Activated B cell treated with CpG ODN at 0.5 μM for 24 hours (primary cell): ENCODE measurements at regions not wholly inside any gene's neighbourhood (a gene's known extent, or its start where the extent isn't known, plus 50 kb on each side); places are given as distances from the start of the nearest gene placed in this dataset.

ENCODE experiments used
- ATAC-seq: fragments of 200-7000 bp; cut with Tn5 transposase; one replicate; pipeline ENCODE4 v1.10.0; 2021; ENCODE audit warnings: low read depth, mild to moderate bottlenecking, moderate library complexity
- CTCF ChIA-PET: fragments of 350-600 bp; sonication (Branson Sonifier 250); formaldehyde crosslinking; loops from one replicate; lab custom pipeline; 2021; ENCODE audit warnings: antibody characterized with exemption; lab: Charles Lee
- POLR2A ChIA-PET: fragments of 350-600 bp; sonication (Branson Sonifier 250); formaldehyde crosslinking; loops from one replicate; lab custom pipeline; 2021; ENCODE audit warnings: antibody characterized with exemption; lab: Charles Lee
- DNase-seq: peaks from one replicate; pipeline ENCODE4 v3.0.0; 2022
- H3K27ac Mint-ChIP-seq: one replicate; pipeline ENCODE4 v1.8.0; 2020; ENCODE audit warnings: mixed read lengths
- H3K27me3 Mint-ChIP-seq: one replicate; pipeline ENCODE4 v1.8.0; 2021; ENCODE audit warnings: mixed read lengths
- H3K36me3 Mint-ChIP-seq: one replicate; pipeline ENCODE4 v1.8.0; 2021; ENCODE audit warnings: low read depth, mixed read lengths
- H3K4me1 Mint-ChIP-seq: one replicate; pipeline ENCODE4 v1.8.0; 2021; ENCODE audit warnings: mixed read lengths
- H3K4me3 Mint-ChIP-seq: one replicate; pipeline ENCODE4 v1.8.0; 2020; ENCODE audit warnings: mild to moderate bottlenecking, mixed read lengths
- H3K9me3 Mint-ChIP-seq: one replicate; pipeline ENCODE4 v1.8.0; 2020; ENCODE audit warnings: mixed read lengths
- CTCF ChIP-seq: fragments of 200-600 bp; IDR thresholded peaks from one replicate; pipeline ENCODE4 v1.8.0; 2022; ENCODE audit warnings: antibody characterized with exemption, mild to moderate bottlenecking
- intact Hi-C: fragments of 100-400 bp; cut with micrococcal nuclease; formaldehyde crosslinking; loops from one replicate; pipeline ENCODE4 v1.15.1; 2024

GRCh38 chr9:6703898-6704639 is 53.7 kb upstream of the KDM4C start:
- peak; percentile 84 for ATAC-seq
- POLR2A ChIA-PET = interaction anchor here (0.7 to 3.0 kb wide), 12 partner anchors 11 to 696 kb away, joined by 3 to 77 read pairs (median 9); partner anchors contain the start of gene KDM4C
- peak; percentile 71 for DNase-seq
- peak overlapping the region; percentile 93 for H3K4me3 Mint-ChIP-seq
- peaks cover 3% of the 10 kb centered on the region for H3K9me3 Mint-ChIP-seq
- no peaks in the 10 kb centered on the region for H3K27me3 Mint-ChIP-seq
- H3K36me3 Mint-ChIP-seq = peaks cover 3% of the 10 kb centered on the region
- CTCF ChIA-PET = interaction anchor here (0.7 kb wide), 1 partner anchor 50 kb away, joined by 3 read pairs; no protein-coding TSS in a partner anchor
- no peak for TF ChIP-seq CTCF
- intact Hi-C loops = loop anchor here (1.0 kb wide), 3 partner anchors 14 to 53 kb away; partner anchors contain the start of gene KDM4C
- peak overlapping the region; percentile 98 for H3K27ac Mint-ChIP-seq
- peaks cover 22% of the 10 kb centered on the region for H3K4me1 Mint-ChIP-seq

- peaks cover 20% of the 10 kb centered on the region for H3K4me1 Mint-ChIP-seq
- CTCF ChIA-PET = no interaction called here
- TF ChIP-seq CTCF = no peak
- ATAC-seq = no peak
- H3K4me3 Mint-ChIP-seq = peak overlapping the region; percentile 93
- H3K27ac Mint-ChIP-seq = peak overlapping the region; percentile 98
- no peak for DNase-seq
- H3K27me3 Mint-ChIP-seq = no peaks in the 10 kb centered on the region
- H3K36me3 Mint-ChIP-seq = peaks cover 3% of the 10 kb centered on the region
- H3K9me3 Mint-ChIP-seq = no peaks in the 10 kb centered on the region
- intact Hi-C loops = loop anchor here (1.0 kb wide), 2 partner anchors 12 to 55 kb away; partner anchors contain the start of gene KDM4C
- POLR2A ChIA-PET = interaction anchor here (0.6 to 3.0 kb wide), 7 partner anchors 10 to 290 kb away, joined by 5 to 77 read pairs (median 21); partner anchors contain the start of genes KDM4C and UHRF2
Observed at GRCh38 chr9:6702707-6703106, 55.1 kb upstream of the KDM4C start.

- intact Hi-C loops = no loop called here
- ATAC-seq (no peak), DNase-seq (no peak)
- ChIA-PET POLR2A (interaction anchor here (0.6 to 7.4 kb wide), 3 partner anchors 14 to 61 kb away, joined by 4 to 195 read pairs (median 7); partner anchors contain the start of gene KDM4C), CTCF (no interaction called here)
- no peak for TF ChIP-seq CTCF
- Mint-ChIP-seq H3K9me3 (no peaks in the 10 kb centered on the region), H3K27me3 (no peaks in the 10 kb centered on the region), H3K27ac (peak overlapping the region; percentile 85), H3K4me3 (no peak overlapping the region), H3K36me3 (peaks cover 3% of the 10 kb centered on the region), H3K4me1 (peaks cover 51% of the 10 kb centered on the region)
Observed at GRCh38 chr9:6696178-6696577, 50.6 kb upstream of the GLDC start.

- no peak for TF ChIP-seq CTCF
- peak; percentile 35 for ATAC-seq
- intact Hi-C loops = loop anchor here (1.0 kb wide), 1 partner anchor 21 kb away; no protein-coding TSS in a partner anchor
- no peaks in the 10 kb centered on the region for H3K27me3 Mint-ChIP-seq
- ChIA-PET POLR2A (interaction anchor here (0.6 to 21.0 kb wide), 3 partner anchors 13 to 59 kb away, joined by 4 to 853 read pairs (median 195); partner anchors contain the start of gene KDM4C), CTCF (no interaction called here)
- no peaks in the 10 kb centered on the region for H3K9me3 Mint-ChIP-seq
- H3K27ac Mint-ChIP-seq = peak overlapping the region; percentile 85
- H3K36me3 Mint-ChIP-seq = peaks cover 3% of the 10 kb centered on the region
- H3K4me3 Mint-ChIP-seq = peak overlapping the region; percentile 16
- peaks cover 60% of the 10 kb centered on the region for H3K4me1 Mint-ChIP-seq
- DNase-seq = no peak
Observed at GRCh38 chr9:6695121-6695814, 49.7 kb upstream of the GLDC start.
